Fibroblast of lung (primary cell): ENCODE measurements at regions not wholly inside any gene's neighbourhood (a gene's known extent, or its start where the extent isn't known, plus 50 kb on each side); places are given as distances from the start of the nearest gene placed in this dataset.

Source experiments
- DNase-seq, 2 donors: peaks; one replicate each; pipeline versions ENCODE4 v3.0.0 to v3.0.0-alpha.2; 2010; ENCODE audit warnings: low read depth in 2 of 2
- H2AFZ ChIP-seq: 2 replicates; pipeline ENCODE4 v1.5.1; 2012; ENCODE audit warnings: low read length, control low read depth, inconsistent platforms
- H3K27ac ChIP-seq: 2 replicates; pipeline ENCODE4 v1.5.1; 2011; ENCODE audit warnings: low read length, control low read depth; ENCODE audit not compliant: insufficient read depth
- H3K27me3 ChIP-seq: 2 replicates; pipeline ENCODE4 v1.5.1; 2011; ENCODE audit warnings: mild to moderate bottlenecking, low read length; ENCODE audit not compliant: control insufficient read depth, insufficient read depth
- H3K36me3 ChIP-seq: 2 replicates; pipeline ENCODE4 v1.5.1; 2011; ENCODE audit warnings: low read length; ENCODE audit not compliant: control insufficient read depth, insufficient read depth
- H3K4me1 ChIP-seq: 2 replicates; pipeline ENCODE4 v1.5.1; 2011; ENCODE audit warnings: low read length; ENCODE audit not compliant: control insufficient read depth, insufficient read depth; ENCODE audit errors: extremely low read depth
- H3K4me2 ChIP-seq: 2 replicates; pipeline ENCODE4 v1.5.1; 2011; ENCODE audit warnings: low read length, control low read depth; ENCODE audit not compliant: insufficient read depth; ENCODE audit errors: extremely low read depth
- H3K4me3 ChIP-seq, 4 experiments: fragments of 200-600 bp in 1 of 4; sonication (generic) in 1 of 4; replicated peaks in 1 of 4; 2 replicates each; pipeline ENCODE4 v1.5.1; 2011 to 2016; ENCODE audit warnings: low read length in 4 of 4, low read depth in 3 of 4, mild to moderate bottlenecking in 3 of 4, control low read depth in 2 of 4, inconsistent platforms in 1 of 4, mixed read lengths in 1 of 4; ENCODE audit not compliant: insufficient read depth in 1 of 4; ENCODE audit errors: control extremely low read depth in 1 of 4
- H3K79me2 ChIP-seq: 2 replicates; pipeline ENCODE4 v1.5.1; 2012; ENCODE audit warnings: mild to moderate bottlenecking, low read length, inconsistent platforms; ENCODE audit not compliant: control insufficient read depth, insufficient read depth
- H3K9ac ChIP-seq: 2 replicates; pipeline ENCODE4 v1.5.1; 2011; ENCODE audit warnings: mild to moderate bottlenecking, low read length, control low read depth; ENCODE audit not compliant: insufficient read depth
- H3K9me3 ChIP-seq: 2 replicates; pipeline ENCODE4 v1.5.1; 2012; ENCODE audit warnings: low read depth, low read length; ENCODE audit not compliant: control insufficient read depth, insufficient read depth
- H4K20me1 ChIP-seq: 2 replicates; pipeline ENCODE4 v1.5.1; 2011; ENCODE audit warnings: low read length; ENCODE audit not compliant: control insufficient read depth, insufficient read depth; ENCODE audit errors: extremely low read depth
- EZH2 ChIP-seq: IDR thresholded peaks from 2 replicates; pipeline ENCODE4 v1.5.1; 2012; ENCODE audit warnings: low read length, control low read depth, mild to moderate bottlenecking; ENCODE audit errors: missing control alignments
- TF ChIP-seq, protein P1 (sequence below), 2 donors: IDR thresholded peaks in 1 of 2; conservative IDR thresholded peaks in 1 of 2; 1 replicate in 1 of 2; 2 replicates in 1 of 2; pipeline ENCODE4 v1.5.1; 2011 to 2012; ENCODE audit warnings: low read length in 2 of 2, control low read depth in 1 of 2, inconsistent platforms in 1 of 2, low read depth in 1 of 2, mild to moderate bottlenecking in 1 of 2

DNA sequence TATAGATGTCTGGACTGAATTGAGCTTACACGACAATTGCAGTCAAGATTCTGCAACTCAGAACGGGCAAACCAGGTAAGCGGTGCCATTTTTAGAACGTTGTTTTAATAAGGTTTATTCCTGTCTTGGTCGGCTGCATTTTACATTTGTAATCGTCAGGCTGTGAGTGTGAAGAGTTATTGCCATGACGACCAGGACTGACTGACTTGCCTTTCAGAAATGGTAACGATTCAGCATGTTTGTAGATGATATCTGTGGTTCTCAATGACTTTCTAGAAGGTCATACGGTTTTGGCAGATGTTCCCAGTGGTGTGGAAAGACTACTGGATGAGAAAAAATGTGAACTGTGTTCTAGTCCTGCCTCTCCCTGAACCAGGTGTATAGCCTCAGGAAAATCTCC is 271.3 kb upstream of the B3GALT2 start:
- H3K9ac ChIP-seq: no peak overlapping the region
- H4K20me1 ChIP-seq: no peaks in the 10 kb centered on the region
- no peaks in the 10 kb centered on the region for H3K9me3 ChIP-seq
- no peak overlapping the region for H3K27ac ChIP-seq
- no peak overlapping the region for H3K4me3 ChIP-seq
- no peaks in the 10 kb centered on the region for H3K36me3 ChIP-seq
- no peaks in the 10 kb centered on the region for H3K4me1 ChIP-seq
- H3K4me2 ChIP-seq: no peak overlapping the region
- H3K27me3 ChIP-seq: no peaks in the 10 kb centered on the region
- H3K79me2 ChIP-seq: no peaks in the 10 kb centered on the region
- H2AFZ ChIP-seq: no peak overlapping the region
- DNase-seq: peak; percentile 3 to 42
- TF ChIP-seq EZH2: no peak
- TF ChIP-seq, protein P1, sequence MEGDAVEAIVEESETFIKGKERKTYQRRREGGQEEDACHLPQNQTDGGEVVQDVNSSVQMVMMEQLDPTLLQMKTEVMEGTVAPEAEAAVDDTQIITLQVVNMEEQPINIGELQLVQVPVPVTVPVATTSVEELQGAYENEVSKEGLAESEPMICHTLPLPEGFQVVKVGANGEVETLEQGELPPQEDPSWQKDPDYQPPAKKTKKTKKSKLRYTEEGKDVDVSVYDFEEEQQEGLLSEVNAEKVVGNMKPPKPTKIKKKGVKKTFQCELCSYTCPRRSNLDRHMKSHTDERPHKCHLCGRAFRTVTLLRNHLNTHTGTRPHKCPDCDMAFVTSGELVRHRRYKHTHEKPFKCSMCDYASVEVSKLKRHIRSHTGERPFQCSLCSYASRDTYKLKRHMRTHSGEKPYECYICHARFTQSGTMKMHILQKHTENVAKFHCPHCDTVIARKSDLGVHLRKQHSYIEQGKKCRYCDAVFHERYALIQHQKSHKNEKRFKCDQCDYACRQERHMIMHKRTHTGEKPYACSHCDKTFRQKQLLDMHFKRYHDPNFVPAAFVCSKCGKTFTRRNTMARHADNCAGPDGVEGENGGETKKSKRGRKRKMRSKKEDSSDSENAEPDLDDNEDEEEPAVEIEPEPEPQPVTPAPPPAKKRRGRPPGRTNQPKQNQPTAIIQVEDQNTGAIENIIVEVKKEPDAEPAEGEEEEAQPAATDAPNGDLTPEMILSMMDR (conservative IDR thresholded peaks at IDR 0.05 in 1 of 2, IDR thresholded peaks at IDR 0.05 in 1 of 2; ENCODE audit: low read depth in 1 of 2, low read length in 2 of 2): no peak

DNA sequence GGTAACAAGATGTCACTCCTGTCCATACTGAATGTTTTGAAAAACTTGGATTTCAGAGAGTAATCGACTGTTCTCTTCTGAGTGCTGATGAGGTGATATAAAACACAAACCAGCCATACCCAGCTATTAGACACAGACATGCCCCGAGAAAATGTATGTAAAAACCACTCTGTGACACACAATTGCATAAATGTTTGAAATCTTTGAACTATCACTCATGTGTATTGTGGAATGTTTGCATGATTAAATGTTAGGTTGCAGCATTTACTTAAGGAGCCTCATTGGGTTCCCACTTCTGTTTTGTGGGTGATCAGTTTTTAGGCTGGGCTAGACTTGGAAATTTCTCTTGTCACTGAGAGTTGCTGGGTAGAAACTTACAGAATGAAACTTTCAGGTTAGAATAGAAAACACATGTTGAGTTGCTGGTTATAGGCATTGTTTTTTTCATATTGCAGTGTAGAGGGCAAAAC is 270.4 kb upstream of the B3GALT2 start:
- Histone ChIP-seq H3K9me3 (no peaks in the 10 kb centered on the region), H3K79me2 (no peaks in the 10 kb centered on the region), H3K9ac (no peak overlapping the region), H3K4me3 (no peak overlapping the region), H3K4me1 (no peaks in the 10 kb centered on the region), H3K4me2 (no peak overlapping the region), H2AFZ (no peak overlapping the region), H3K27ac (no peak overlapping the region), H3K36me3 (no peaks in the 10 kb centered on the region), H3K27me3 (no peaks in the 10 kb centered on the region), H4K20me1 (no peaks in the 10 kb centered on the region)
- TF ChIP-seq, protein P1 (conservative IDR thresholded peaks at IDR 0.05 in 1 of 2, IDR thresholded peaks at IDR 0.05 in 1 of 2; ENCODE audit: low read depth in 1 of 2, low read length in 2 of 2): no peak
- no peak for TF ChIP-seq EZH2
- DNase-seq: peak; percentile 8 to 16

DNA sequence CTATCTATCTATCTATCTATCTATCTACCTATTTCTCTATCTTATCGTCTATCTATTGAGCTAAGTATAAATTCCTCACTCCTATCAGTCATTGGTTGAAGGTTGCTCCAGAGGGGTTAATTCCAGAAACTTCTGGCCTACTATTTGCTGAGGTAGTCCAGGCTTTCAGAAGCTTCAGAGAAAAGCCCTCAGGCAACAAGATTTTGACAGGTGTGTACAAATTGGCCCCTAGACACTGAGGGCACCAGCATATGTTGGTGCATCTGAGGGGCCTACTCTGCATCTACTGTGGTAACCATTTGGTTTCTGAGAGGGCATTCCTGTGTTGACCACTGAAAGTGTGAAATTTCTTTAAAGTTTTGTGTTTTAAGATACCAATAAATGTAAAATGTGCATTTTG is 265.2 kb upstream of the B3GALT2 start:
- H3K27me3 ChIP-seq: no peaks in the 10 kb centered on the region
- H3K36me3 ChIP-seq: no peaks in the 10 kb centered on the region
- no peaks in the 10 kb centered on the region for H3K9me3 ChIP-seq
- no peak overlapping the region for H3K9ac ChIP-seq
- DNase-seq: no peak
- no peak overlapping the region for H3K4me2 ChIP-seq
- H3K27ac ChIP-seq: no peak overlapping the region
- no peak overlapping the region for H3K4me3 ChIP-seq
- TF ChIP-seq EZH2: no peak
- TF ChIP-seq, protein P1 (conservative IDR thresholded peaks at IDR 0.05 in 1 of 2, IDR thresholded peaks at IDR 0.05 in 1 of 2; ENCODE audit: low read depth in 1 of 2, low read length in 2 of 2): no peak
- no peaks in the 10 kb centered on the region for H3K4me1 ChIP-seq
- no peaks in the 10 kb centered on the region for H4K20me1 ChIP-seq
- H3K79me2 ChIP-seq: no peaks in the 10 kb centered on the region
- no peak overlapping the region for H2AFZ ChIP-seq
